NCI-H1105 treated with DMSO at 0.1 percent for 48 hours (cell line): ENCODE measurements at regions not wholly inside any gene's neighbourhood (a gene's known extent, or its start where the extent isn't known, plus 50 kb on each side); places are given as distances from the start of the nearest gene placed in this dataset.

Experiments used
- DNase-seq: peaks from one replicate; lab custom pipeline; 2025; lab: John Stamatoyannopoulos, UW

DNA sequence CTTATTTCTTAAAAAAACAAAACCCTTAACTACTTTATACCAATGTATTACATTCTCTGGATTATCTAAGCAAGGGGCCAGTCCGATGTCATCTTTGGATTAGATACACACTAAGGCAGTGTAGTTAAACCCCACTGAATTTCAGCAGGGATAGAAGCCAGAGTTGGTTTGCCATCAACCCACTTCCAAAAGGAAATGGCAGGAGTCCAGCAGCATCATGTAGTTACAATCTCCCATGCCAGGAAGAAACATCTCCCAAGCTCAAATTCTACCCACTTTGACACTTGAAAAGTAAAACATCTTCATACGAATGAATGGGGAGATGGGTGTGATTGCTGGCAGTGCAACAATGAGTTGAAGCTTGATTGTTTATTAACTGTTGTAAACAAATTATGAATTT lies 203.5 kb upstream of the PLXNC1 start:
- DNase-seq = no peak

DNA sequence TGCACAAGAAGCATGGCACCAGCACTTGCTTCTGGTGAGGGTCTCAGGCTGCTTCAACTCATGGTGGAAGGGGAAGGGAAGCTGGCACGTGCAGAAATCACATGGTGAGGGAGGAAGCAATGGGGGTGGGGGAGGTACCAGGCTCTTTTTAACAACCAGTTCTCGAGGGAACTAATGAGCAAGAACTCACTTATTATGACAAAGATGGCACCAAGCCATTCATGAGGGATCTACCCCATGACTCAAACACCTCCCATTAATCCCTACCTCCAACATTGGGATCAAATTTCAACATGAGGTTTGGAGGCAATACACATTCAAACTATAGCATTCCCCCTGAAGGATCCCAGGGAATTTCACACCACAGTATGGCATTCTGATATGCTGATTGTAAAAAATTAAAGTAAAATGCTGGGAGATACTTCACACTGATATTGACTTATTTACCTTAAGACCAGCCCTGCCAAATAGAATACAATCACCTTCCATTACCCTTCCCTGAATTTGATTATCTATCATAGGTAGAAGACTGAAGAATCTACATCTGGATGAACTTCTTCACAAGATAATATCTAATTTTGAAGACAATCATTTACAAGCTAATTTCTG lies 201.7 kb upstream of the PLXNC1 start:
- DNase-seq = no peak

DNA sequence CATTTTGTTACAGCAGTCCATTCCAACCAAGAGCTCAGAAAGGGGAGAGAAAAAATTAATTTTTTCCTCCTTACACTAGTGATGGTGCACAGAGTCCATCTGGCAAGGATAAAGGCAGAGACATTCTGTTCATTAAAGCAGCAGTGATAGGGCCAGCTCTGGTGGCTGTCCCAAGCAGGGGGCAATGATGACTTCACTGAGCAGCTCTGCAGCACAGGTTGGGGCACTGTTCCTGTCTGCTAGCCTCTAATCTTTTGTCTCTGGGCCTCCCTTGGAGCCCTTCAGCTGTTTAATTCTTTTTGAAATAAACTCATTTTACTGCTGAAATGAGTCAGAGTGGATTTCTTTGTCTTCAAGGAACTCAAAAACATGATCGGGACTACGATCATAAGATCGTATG lies 200.9 kb upstream of the PLXNC1 start:
- DNase-seq = no peak

DNA sequence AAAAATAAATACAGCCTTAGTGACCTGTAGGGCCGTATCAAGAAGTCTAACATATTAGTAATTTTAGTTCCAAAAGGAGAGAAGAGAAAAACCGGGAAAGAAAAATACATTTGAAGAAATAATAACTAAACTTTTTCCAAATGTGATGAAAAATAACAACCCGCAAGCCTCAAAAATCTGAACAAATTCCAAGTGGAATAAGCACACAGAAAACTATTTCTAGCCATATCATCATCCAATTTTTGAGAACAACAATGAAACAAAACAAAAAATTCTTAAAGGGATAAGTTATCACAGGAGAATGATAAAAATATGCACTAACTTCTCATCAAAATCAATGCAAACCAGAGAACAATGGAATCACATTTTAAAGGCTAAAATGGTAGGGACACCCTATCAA lies 198.1 kb upstream of the PLXNC1 start:
- DNase-seq = no peak

DNA sequence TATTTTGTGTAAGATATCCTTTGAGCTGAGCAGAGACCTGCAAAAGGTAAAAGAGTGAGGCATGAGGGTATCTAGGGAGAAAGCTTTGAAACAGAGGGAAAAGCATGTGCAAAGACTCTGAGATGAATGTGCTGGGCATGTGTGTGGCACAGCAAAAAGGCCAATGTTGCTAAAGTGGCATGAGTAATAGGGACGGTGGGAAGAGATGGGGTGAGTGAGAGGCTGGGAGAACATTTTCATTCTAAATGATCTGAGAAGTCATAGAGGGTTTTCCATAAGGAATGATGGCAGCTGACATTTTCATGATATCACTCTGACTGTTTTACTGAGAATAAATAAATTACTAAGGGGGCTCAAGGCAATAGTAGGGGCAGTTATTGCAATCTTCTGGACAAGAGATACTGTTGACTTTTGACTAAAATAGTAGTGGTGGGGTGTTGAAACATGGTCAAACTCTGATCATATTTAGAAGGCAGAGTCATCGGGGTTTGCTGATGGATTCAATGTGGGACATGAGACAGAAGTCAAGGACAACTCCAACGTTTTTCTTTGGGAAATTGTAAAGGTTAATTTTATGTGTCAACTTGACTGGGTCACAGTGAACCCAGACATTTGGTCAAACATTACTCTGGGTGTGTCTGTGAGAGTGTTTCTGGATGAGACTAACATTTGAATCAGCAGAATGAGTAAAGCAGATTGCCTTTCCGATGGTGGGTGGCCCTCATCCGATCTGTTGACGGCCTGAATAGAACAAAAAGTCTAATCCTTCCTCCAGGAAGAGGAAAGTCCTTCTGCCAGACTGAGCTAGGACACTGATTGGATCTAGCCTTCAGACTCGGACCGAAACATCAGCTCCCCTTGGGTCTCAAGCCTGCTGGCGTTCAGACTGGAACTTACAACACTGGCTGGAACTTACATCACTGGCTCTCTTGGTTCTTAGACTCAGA lies 193.9 kb upstream of the PLXNC1 start:
- DNase-seq = no peak

DNA sequence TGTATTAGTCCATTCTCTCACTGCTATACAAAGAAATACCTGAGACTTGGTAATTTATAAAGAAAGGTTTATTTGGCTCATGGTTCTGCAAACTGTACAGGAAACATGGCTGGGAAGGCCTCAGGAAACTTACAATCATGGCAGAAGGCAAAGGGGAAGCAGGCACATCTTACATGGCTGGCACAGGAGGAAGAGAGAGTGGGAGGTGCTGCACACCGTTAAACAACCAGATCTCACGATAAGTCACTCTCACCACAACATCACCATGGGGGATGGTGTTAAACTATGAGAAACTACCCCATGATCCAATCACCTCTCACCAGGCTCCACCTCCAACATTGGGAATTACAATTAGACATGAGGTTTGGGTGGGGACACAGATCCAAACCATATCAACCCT lies 191.8 kb upstream of the PLXNC1 start:
- DNase-seq = no peak

DNA sequence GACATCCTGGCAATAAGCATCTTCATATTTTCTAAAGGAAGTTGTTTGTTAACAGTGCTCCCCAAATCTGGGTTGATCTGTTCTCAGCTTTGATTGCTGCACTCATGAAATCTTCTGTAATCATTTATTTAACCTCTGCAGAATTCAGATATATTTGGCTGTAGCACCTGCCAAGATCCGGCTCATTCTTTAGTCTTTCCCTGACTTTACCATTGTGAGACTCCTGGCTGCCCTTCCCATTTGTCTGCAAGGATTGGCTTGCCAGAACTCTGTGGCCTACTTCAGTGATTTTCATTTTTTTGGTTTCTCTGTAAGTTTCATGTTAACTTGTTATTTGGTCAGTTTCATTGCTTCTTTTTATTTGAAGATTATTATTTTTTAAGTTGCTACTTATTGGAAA lies 191.2 kb upstream of the PLXNC1 start:
- no peak for DNase-seq

DNA sequence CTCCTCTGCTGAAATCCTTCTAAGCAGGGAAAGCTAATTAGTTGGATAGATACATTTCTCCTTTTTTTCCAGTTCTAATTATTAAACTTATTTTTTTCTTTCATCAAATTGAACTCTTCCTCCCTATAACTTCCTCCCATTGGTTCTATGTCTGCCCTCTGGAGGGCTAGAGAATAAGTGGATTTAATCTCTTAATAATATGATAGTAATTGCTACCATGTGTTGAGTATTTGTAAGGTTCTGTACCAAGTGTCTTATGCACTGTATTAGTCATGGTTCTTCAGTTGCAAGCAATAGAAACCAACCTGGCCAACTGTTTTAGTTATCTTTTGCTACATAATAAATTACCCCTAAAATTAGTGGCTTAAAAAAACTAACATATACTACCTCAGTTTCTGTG lies 190.5 kb upstream of the PLXNC1 start:
- DNase-seq = no peak

DNA sequence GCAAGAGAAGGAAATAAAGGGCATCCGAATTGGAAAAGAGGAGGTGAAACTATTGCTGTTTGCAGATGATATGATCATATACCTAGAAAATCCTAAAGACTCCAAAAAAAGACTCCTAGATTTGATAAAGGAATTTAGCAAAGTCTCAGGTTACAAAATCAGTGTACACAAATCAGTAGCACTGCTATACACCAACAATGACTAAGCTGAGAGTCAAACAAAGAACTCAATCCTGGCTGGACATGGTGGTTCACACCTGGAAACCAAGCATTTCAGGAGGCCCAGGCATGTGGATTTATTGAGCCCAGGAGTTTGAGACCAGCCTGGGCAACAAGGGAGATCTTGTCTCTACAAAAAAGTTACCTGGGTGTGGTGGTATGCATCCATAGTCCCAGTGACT lies 188.7 kb upstream of the PLXNC1 start:
- no peak for DNase-seq

DNA sequence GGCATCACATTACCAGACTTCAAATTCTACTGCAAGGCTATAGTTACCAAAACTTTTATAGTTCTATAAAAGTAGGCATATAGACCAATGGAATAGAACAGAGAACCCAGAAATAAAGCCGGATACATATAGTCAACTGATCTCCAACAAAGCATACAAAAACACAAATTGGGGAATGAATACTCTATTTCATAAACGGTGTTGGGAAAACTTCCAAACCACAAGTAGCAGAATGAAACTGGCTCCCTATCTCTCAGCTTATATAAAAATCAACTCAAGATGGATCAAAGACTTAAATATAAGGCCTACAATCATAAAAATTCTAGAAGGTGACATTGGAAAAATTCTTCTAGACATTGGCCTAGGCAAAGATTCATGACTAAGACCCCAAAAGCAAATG lies 187.9 kb upstream of the PLXNC1 start:
- DNase-seq = no peak

DNA sequence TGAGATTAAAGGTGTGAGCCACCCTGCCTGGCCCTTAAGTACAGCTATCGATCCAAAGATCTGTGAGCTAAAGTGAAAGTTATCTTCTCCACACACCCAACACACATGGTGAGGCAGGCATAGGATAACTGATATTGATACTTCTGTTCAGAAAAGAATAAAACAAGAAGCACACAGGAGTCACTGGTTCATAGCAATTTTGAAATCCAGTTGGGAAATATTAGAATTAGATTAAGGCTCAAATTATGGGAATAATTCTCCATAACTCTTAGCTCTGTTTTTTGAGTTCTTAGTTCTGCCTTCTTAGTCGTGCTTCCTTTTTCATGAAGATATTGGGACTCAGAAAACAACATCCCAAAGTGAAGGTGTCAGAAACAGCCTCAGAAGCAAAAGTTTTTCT lies 186.0 kb upstream of the PLXNC1 start:
- no peak for DNase-seq

DNA sequence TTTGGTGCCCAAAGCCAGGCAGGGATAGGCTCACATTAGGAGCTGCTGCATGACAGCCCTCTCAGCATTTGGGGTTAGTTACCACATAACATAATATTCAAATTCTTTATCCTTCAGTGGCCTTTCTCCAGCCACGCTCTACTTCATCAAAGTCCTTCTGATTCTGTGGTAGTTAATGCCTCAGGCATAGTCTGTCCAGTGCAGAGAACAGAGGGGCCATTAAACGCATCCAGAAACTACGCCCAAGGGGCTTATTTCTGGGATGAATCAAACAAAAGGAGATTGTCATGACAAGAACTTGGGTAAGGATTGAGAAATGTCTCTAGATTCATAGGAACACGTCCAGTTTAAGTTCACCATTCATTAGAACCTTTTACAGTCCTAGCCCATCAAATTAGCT lies 183.4 kb upstream of the PLXNC1 start:
- DNase-seq = no peak

DNA sequence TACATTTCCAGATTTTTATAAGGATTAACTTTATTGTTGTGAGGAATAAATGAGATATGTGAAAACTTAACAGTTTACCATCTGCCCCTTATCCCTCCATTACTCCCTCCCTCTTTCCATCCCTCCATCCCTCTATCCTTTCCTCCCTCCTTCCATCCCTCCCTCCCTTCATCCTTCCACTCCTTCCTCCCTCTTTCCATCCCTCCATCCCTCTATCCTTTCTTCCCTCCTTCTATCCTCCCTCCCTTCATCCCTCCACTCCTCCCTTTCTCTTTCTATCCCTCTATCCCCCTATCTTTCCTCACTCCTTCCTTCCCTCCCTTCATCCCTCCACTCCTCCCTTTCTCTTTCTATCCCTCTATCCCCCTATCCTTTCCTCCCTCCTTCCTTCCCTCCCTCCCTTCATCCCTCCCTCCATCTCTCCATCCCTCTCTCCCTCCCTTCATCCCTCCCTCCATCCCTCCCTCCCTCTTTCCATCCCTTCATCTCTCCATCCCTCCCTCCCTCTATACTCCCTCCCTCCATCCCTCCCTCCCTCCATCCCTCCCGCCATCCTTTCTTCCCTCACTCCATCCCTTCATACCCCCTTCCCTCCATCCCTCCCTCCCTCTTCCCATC lies 181.8 kb upstream of the PLXNC1 start:
- DNase-seq = no peak

DNA sequence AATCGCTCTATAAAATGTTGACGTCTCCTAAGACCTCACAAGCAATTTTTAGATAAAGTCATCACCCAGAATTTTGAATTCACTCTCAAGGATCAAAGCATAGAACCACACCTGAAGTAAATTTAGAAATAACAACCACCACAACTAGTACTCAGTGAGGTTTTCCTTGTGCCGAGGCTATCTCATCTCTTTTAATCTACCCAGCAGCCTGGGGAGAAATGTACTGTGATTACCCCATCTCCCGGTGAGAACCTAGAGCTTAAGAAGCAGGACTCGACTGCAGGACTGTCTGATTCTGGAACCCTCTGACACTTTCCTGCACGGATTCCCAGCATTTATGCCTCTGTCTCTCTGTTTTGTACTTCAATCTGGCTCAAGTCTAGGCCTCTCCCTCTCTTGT lies 180.9 kb upstream of the PLXNC1 start:
- no peak for DNase-seq

DNA sequence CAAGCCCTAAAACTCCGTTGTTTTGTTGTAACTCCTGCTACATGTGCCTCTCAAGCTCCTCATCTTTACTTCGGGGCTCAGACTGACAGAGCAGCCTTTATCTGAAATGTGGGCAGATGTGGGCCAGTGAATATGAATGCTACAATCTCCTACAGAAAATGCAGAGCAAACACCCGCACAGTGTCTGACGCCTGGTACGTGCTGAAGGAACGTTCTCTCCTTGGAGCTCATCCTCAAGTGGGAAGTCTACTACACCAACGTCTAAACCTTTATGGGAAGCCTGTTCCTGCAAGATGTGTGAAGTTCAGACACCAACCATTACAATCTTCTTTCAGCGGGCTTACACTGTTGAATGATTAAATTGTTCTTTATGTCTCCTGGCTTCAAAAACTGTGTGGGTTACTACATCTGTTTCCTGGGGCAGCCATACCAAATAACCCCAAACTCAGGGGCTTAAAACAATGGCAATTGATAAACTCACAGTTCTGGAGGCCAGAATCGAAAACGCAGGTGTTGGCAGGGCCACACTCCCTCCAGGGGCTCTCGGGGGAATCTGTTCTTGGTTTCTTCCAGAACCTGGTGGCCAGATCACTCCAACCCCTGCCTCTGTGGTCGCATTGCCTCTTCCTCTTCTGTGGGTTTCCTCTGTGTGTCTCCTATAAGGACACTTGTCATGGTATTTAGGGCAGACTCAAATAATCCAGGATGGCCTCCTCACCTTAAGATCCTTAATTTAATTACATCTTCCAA lies 179.7 kb upstream of the PLXNC1 start:
- no peak for DNase-seq

DNA sequence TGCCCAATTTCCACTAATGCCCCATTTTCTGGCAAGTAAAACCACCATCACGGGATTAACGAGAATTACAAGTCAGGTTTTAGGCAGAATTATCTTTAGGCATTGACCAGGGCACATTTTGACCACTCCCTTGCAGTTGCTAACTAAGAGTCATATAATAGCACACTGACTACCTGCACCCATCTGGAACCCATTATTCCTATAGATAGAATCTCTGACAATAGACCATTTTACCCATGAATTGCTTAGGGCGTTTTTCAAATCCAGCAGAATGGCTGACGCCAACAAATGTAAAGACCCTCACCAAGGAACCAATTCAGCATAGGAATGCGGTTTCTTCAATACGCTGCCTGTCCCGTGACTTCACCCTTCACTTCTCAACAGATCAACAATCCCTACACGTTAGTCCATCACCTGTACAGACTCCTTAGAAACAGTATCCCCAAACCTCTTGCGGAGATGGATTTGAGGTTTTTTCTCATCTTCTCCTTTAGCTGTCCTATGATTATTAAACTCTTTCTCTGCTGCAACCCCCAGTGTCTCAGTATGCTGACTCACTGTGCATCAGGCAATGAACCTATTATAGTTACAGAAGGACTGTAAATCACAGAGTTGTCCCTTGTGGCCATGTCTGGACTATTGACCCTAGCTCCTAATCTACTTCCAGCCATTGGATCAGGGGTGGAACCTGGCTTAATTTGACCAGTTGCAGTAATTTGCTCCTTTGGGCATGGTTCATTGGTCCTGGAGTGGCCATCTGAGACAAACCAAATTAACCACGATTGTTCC lies 177.3 kb upstream of the PLXNC1 start:
- DNase-seq = no peak

DNA sequence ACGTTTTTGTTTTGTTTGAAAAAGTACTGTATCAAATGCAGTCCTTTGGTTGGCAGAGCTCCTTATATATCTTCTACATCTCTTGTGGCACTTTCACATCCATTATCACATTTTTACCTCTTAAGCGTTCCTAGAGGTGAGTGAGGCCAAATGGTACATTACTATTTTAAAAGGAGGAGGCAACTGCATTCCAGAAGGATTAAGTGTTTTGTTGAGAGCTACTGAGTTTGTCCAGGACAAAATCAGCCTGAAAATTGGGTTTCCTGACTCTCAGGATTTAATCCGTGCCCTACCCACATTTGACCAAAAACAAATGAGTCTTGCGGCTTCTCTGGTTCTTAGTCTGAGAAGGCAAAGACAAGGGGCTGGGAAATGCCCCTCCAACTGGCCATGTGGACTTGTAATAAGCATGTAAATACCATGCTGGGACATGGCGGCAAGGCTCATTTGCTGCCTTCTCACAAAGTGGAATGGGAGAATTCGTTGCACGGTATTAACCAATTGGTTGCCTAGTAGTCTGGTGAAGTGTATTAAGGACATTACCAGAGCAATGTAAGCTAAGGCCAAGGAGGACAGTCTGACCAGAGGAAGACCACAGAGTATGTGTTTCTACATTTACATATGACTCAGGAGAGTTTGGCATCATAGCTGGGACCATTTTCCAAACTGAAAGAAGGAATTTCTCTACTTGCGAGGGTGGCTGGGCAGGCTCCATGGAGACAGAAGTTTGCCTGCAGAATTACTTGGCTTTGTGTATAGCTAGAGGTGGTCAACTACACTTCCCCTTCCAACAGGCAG lies 175.8 kb upstream of the PLXNC1 start:
- no peak for DNase-seq

DNA sequence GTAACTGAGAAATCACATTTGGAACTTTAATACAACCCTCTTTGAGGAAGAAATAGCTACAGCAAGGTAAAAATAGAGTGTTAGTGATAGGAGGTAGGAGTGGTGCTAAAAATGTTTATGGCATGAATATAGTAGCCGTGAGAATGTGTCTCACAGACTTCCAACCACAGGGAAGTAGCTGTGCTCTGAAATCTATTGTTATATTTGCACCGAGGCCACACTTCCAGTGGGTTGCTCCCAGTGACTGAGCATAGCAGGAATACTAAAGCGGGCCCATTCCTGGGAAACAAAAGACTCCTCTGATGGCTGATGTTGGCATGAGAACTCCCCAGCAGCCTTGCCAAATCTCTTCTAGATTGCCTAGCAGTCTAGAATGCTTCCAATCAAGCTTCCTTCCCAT lies 174.1 kb upstream of the PLXNC1 start:
- no peak for DNase-seq

DNA sequence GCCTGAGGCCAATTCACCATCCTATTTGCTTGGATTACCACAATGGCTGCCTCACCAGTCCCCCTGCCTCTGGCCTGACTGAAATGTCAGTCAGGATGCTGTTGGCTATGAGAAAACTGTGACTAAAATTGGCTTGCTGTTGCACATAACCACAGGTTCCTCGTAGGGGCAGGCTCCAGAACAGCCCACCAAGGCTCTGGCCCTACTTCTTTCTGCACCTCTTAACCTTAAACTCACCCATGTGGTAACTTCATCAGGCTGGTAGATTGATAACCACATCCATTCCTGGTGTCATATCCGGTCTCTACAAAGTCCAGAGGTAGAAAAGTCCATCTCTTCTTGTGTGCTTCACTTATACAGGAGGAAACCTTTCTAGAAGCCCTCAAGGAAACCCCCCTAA lies 172.4 kb upstream of the PLXNC1 start:
- no peak for DNase-seq

DNA sequence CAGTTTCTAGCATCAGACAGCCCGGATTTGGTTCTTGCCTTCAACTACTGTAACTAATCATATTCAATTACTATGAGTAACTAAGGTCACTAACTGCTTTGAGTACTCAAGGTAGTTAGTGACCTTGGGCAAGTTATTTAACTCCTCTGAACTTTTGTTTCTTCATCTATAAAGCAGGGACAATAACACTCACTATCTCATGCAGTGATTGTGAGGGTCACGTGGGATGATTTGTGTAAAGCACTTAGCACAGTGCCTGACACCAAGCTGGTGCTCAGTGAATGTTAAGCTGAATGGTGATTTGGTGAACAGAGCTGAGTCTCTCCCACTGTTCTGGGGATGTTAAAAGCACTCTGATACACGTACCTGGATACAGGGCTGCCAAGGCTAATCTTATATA lies 171.3 kb upstream of the PLXNC1 start:
- no peak for DNase-seq

DNA sequence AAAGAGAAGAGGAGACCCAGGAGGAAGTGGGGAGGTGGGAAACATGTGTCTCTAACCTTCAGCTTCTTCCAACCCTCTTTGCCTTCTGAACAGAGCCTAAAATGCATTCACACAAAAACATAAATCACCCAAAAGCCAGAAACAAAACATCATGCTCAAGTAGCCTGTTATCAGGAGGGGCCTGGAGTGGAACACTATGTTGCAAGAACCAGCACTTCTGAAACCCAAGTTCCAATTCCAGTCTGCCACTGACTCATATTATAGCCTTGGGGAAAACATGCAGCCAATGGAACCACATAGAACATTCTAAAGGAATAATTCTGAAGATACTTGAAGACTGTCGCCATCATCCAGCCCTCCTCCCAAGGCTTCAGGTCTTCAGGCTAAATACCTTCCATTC lies 169.8 kb upstream of the PLXNC1 start:
- DNase-seq = no peak
